AG04449 (cell line): ENCODE measurements at regions not wholly inside any gene's neighbourhood (a gene's known extent, or its start where the extent isn't known, plus 50 kb on each side); places are given as distances from the start of the nearest gene placed in this dataset.

ENCODE experiments used
- CTCF ChIA-PET: fragments of 350-600 bp; formaldehyde crosslinking; extraction: SDS; loops from one replicate; lab custom pipeline; 2021; ENCODE audit warnings: antibody characterized with exemption; lab: Yijun Ruan, JAX
- POLR2A ChIA-PET: fragments of 400-600, 350-600 bp; formaldehyde crosslinking; extraction: SDS; loops from one replicate; lab custom pipeline; 2020; ENCODE audit warnings: antibody characterized with exemption, inconsistent platforms; lab: Yijun Ruan, JAX
- DNase-seq: peaks from one replicate; pipeline ENCODE4 v3.0.0-alpha.2; 2010; ENCODE audit warnings: low read depth, low spot score
- H3K4me3 ChIP-seq: 2 replicates; pipeline ENCODE4 v1.5.1; 2011; ENCODE audit warnings: low read depth, mild to moderate bottlenecking, control low read depth, low read length
- TF ChIP-seq, protein P1 (sequence below): IDR thresholded peaks from one replicate; pipeline ENCODE4 v1.5.1; 2011; ENCODE audit warnings: mild to moderate bottlenecking, moderate library complexity, low read length, control low read depth, inconsistent platforms; ENCODE audit not compliant: insufficient read depth; ENCODE audit errors: missing control alignments

DNA sequence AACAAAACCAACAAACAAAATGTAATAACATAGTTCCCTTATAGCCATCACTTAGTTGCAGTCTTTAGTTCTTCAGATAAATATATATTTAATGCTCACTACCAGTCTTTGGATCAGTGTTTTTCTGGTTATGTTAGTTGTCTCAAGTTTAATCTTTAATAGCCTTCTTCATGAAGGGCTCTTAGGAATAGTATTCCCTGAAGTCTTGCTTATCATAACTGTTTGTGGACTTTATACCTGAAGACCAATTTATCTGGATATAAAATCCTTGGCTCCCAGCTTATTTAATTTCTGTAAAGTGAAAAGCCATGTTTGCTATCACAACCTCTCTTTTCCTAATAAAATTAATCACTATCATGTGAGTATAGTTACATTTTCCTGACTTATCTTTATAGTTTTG, 379.7 kb downstream of the ARL6IP6 start:
- H3K4me3 ChIP-seq = no peak overlapping the region
- TF ChIP-seq, protein P1, sequence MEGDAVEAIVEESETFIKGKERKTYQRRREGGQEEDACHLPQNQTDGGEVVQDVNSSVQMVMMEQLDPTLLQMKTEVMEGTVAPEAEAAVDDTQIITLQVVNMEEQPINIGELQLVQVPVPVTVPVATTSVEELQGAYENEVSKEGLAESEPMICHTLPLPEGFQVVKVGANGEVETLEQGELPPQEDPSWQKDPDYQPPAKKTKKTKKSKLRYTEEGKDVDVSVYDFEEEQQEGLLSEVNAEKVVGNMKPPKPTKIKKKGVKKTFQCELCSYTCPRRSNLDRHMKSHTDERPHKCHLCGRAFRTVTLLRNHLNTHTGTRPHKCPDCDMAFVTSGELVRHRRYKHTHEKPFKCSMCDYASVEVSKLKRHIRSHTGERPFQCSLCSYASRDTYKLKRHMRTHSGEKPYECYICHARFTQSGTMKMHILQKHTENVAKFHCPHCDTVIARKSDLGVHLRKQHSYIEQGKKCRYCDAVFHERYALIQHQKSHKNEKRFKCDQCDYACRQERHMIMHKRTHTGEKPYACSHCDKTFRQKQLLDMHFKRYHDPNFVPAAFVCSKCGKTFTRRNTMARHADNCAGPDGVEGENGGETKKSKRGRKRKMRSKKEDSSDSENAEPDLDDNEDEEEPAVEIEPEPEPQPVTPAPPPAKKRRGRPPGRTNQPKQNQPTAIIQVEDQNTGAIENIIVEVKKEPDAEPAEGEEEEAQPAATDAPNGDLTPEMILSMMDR = no peak
- DNase-seq = no peak
- POLR2A ChIA-PET = no interaction called here
- CTCF ChIA-PET = no interaction called here

- CTCF ChIA-PET = no interaction called here
- POLR2A ChIA-PET = no interaction called here
- TF ChIP-seq, protein P1 = no peak
- H3K4me3 ChIP-seq = no peak overlapping the region
- no peak for DNase-seq
Measured at GRCh38 chr2:153096272-153096671, 377.9 kb downstream of the ARL6IP6 start.

GRCh38 chr2:153091344-153091743, 372.9 kb downstream of the ARL6IP6 start:
- TF ChIP-seq, protein P1 = no peak
- H3K4me3 ChIP-seq = no peak overlapping the region
- CTCF ChIA-PET = no interaction called here
- no peak for DNase-seq
- POLR2A ChIA-PET = no interaction called here

DNA sequence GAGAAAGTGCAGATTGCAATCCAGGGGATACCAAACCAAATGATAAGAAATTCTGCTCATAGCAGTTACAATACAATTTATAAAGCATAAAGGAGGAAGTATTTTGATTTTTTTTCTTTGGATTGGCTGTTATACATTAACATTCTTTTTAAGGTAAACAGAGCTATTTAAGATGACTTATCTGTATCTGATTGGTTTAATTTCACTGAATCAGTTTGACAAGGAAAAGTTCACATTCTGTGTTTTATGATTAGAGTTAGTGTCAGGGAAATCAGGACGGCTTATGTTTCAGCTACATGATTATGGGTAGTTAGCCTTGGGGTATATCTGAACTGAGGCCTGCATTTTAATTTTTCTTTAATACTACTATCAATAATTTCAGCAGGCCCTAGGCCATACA, 360.9 kb downstream of the ARL6IP6 start:
- no peak for DNase-seq
- H3K4me3 ChIP-seq = no peak overlapping the region
- ChIA-PET POLR2A (no interaction called here), CTCF (no interaction called here)
- TF ChIP-seq, protein P1 = no peak

GRCh38 chr2:153077311-153077710, 358.9 kb downstream of the ARL6IP6 start:
- H3K4me3 ChIP-seq = no peak overlapping the region
- POLR2A ChIA-PET = no interaction called here
- DNase-seq = no peak
- CTCF ChIA-PET = no interaction called here
- TF ChIP-seq, protein P1 = no peak

DNA sequence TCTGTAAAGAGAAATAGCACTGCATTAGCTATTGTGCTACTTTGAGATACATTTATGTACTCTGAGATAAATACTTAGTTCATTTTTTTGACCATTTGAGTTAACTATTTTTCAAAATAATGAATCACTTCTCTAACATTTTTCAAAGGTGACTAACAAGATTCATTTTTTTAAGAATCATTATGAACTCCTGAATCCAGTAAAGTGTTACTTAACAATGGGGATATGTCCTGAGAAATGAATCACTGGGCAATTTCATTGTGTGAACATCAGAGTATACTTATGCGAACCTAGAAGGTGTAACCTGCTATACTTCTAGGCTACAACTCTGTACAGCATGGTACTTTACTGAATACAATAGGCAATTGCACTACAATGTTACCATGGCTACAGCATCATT, 355.8 kb downstream of the ARL6IP6 start:
- TF ChIP-seq, protein P1 = no peak
- ChIA-PET POLR2A (no interaction called here), CTCF (no interaction called here)
- no peak for DNase-seq
- H3K4me3 ChIP-seq = no peak overlapping the region
